ENCODE measurements at regions not wholly inside any gene's neighbourhood (a gene's known extent, or its start where the extent isn't known, plus 50 kb on each side); places are given as distances from the start of the nearest gene placed in this dataset.

GRCh38 chr9:16342246-16343020, 528.0 kb downstream of the BNC2 start:
- no peak for FAIRE-seq
- Histone ChIP-seq H3K27ac (peak overlapping the region; percentile 74 to 96), H3K4me1 (peaks cover 44% of the 10 kb centered on the region)

GRCh38 chr9:16343249-16344237, 526.9 kb downstream of the BNC2 start:
- FAIRE-seq (no peak), DNase-seq (ENCODE audit: low read depth in 1 of 2, low spot score in 1 of 2) (peak in 1 of 2 experiments; percentile 37), ATAC-seq (peak; percentile 4 to 38; a peak in 3 of 6 replicates)
- WGBS (ENCODE audit: missing lambda C conversion rate) = 85% methylated on average over 12 of the region's 12 CpGs
- peaks cover 33% of the 10 kb centered on the region for H3K4me1 ChIP-seq
- ChIA-PET CTCF (interaction anchor here (1.0 to 1.9 kb wide), 4 partner anchors 10 to 151 kb away, joined by 3 to 6 read pairs (median 4); no protein-coding TSS in a partner anchor), POLR2A (interaction anchor here (0.7 to 1.4 kb wide), 2 partner anchors 7 to 25 kb away, joined by 4 to 6 read pairs; no protein-coding TSS in a partner anchor)
- H3K4me2 ChIP-seq = peak overlapping the region; percentile 42
- H3K27ac ChIP-seq = peak overlapping the region; percentile 74 to 96
- TF ChIP-seq CEBPB (IDR thresholded peaks at IDR 0.05) (0 out of 4 replicates have a peak, but pooled peaks of 1 of the 2 experiments have one; percentile 5), CBX2 (IDR thresholded peaks at IDR 0.05; ENCODE audit: borderline replicate concordance, low read depth) (no peak)
- H3K9me3 ChIP-seq = no peaks in the 10 kb centered on the region
- no peak overlapping the region for H3K4me3 ChIP-seq

More at GRCh38 chr9:16342246-16343020, 528.0 kb downstream of the BNC2 start:
- WGBS (ENCODE audit: missing lambda C conversion rate) = 93% methylated on average over 7 of the region's 7 CpGs
- ChIA-PET CTCF (interaction anchor here (1.2 to 1.5 kb wide), 2 partner anchors 150 to 151 kb away, joined by 3 to 4 read pairs; no protein-coding TSS in a partner anchor), POLR2A (no interaction called here)
- TF ChIP-seq USF2 (IDR thresholded peaks at IDR 0.05) (no peak), HES2 (IDR thresholded peaks at IDR 0.05) (no peak), CBX2 (IDR thresholded peaks at IDR 0.05; ENCODE audit: borderline replicate concordance, low read depth) (no peak), HOXB13 (CRISPR knock-in tag; IDR thresholded peaks at IDR 0.05; ENCODE audit: low read depth) (no peak), NFE2L2 (conservative IDR thresholded peaks at IDR 0.05; ENCODE audit: low read length) (no peak), ZC3H11A (IDR thresholded peaks at IDR 0.05) (no peak), ZSCAN20 (CRISPR knock-in tag; IDR thresholded peaks at IDR 0.05) (no peak), ESRRA (IDR thresholded peaks at IDR 0.05; ENCODE audit: borderline replicate concordance, low read length) (no peak), RFX5 (IDR thresholded peaks at IDR 0.05) (no peak), ZFP36 (IDR thresholded peaks at IDR 0.05; ENCODE audit: borderline replicate concordance, partially characterized antibody) (no peak), SREBF2 (IDR thresholded peaks at IDR 0.05) (no peak), HOXB5 (CRISPR knock-in tag; IDR thresholded peaks at IDR 0.05) (no peak), JUNB (IDR thresholded peaks at IDR 0.05) (no peak), NPAS2 (CRISPR knock-in tag; IDR thresholded peaks at IDR 0.05; ENCODE audit: borderline replicate concordance) (no peak), REST (IDR thresholded peaks at IDR 0.05) (no peak)
- ATAC-seq (no peak), DNase-seq (ENCODE audit: low read depth in 1 of 2, low spot score in 1 of 2) (no peak)
- Histone ChIP-seq H3K4me2 (no peak overlapping the region), H3K9me3 (no peaks in the 10 kb centered on the region), H3K4me3 (no peak overlapping the region)
